AG04450 (cell line): ENCODE measurements at regions not wholly inside any gene's neighbourhood (a gene's known extent, or its start where the extent isn't known, plus 50 kb on each side); places are given as distances from the start of the nearest gene placed in this dataset.

ENCODE experiments used
- CTCF ChIA-PET: fragments of 300-600, 350-600 bp; formaldehyde crosslinking; extraction: SDS; loops from one replicate; lab custom pipeline; 2022; ENCODE audit warnings: antibody characterized with exemption, inconsistent platforms; lab: Charles Lee
- POLR2A ChIA-PET: fragments of 350-600 bp; formaldehyde crosslinking; extraction: SDS; loops from one replicate; lab custom pipeline; 2021; ENCODE audit warnings: antibody characterized with exemption, inconsistent platforms; lab: Yijun Ruan, JAX
- DNase-seq: peaks from one replicate; pipeline ENCODE4 v3.0.0-alpha.2; 2011; ENCODE audit warnings: low read depth, low spot score
- H3K27ac ChIP-seq: one replicate; pipeline ENCODE4 v1.5.1; 2012; ENCODE audit warnings: low read depth, low read length, control low read depth
- H3K27me3 ChIP-seq: one replicate; pipeline ENCODE4 v1.6.0; 2012; ENCODE audit warnings: low read length; ENCODE audit not compliant: control insufficient read depth, insufficient read depth
- H3K4me3 ChIP-seq: 2 replicates; pipeline ENCODE4 v1.5.1; 2011; ENCODE audit warnings: mild to moderate bottlenecking, low read depth, low read length, control low read depth
- H3K9me3 ChIP-seq: 2 replicates; pipeline ENCODE4 v1.5.1; 2012; ENCODE audit warnings: low read length; ENCODE audit not compliant: control insufficient read depth, insufficient read depth
- TF ChIP-seq, protein P1 (sequence below): IDR thresholded peaks from 2 replicates; pipeline ENCODE4 v1.5.1; 2011; ENCODE audit warnings: low read depth, low read length, control low read depth, inconsistent platforms

DNA sequence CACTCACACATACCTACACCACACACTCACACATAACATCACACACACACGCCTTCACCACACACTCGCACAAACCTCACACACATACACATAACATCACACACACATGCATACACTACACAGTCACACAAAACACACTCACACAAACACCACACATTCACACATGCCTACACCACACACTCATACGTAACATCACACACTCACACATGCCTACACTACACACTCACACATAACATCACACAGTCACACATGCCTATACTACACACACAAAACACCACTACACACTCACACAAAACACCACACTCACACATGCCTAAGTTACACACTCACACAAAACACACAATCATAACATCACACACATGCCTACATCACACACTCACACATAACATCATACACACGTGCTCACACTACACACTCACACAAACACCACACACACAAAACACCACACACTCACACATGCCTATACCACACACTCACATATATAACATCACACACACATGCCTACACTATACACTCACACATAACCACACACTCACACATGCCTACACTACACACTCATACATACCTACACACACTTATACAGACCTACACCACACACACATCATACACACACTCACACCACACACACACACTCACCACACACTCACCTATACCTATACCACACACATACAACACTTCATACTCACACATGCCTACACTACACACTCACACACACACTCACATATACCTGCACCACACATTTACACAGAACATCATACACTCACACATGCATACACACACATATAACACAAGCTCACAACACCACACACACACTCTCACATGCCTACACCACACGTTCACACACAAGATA is 383.5 kb downstream of the C6orf118 start:
- Histone ChIP-seq H3K27me3 (no peaks in the 10 kb centered on the region), H3K27ac (no peak overlapping the region), H3K4me3 (no peak overlapping the region), H3K9me3 (peaks cover 30% of the 10 kb centered on the region)
- no peak for DNase-seq
- ChIA-PET POLR2A (no interaction called here), CTCF (no interaction called here)
- TF ChIP-seq, protein P1, sequence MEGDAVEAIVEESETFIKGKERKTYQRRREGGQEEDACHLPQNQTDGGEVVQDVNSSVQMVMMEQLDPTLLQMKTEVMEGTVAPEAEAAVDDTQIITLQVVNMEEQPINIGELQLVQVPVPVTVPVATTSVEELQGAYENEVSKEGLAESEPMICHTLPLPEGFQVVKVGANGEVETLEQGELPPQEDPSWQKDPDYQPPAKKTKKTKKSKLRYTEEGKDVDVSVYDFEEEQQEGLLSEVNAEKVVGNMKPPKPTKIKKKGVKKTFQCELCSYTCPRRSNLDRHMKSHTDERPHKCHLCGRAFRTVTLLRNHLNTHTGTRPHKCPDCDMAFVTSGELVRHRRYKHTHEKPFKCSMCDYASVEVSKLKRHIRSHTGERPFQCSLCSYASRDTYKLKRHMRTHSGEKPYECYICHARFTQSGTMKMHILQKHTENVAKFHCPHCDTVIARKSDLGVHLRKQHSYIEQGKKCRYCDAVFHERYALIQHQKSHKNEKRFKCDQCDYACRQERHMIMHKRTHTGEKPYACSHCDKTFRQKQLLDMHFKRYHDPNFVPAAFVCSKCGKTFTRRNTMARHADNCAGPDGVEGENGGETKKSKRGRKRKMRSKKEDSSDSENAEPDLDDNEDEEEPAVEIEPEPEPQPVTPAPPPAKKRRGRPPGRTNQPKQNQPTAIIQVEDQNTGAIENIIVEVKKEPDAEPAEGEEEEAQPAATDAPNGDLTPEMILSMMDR, result no peak

DNA sequence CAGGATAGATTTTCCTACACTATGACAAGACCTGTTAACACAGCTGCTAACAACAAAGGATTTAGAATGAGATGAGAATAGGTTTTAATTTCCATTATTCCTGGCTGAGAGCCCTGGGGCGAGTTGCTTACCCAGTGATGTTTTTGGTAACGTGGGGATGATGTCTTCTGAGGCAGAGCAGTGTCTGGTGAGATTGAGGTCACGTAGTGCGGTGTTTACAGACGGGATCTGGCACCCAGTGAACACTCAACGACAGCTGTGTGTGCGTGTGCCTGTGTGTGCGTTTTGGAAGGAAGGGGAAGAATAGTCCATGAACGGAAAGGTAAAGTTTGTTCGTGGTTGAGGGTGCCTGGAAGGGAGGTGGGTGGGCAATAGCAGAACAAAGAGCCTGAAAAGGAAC is 384.7 kb downstream of the C6orf118 start:
- Histone ChIP-seq H3K27ac (no peak overlapping the region), H3K4me3 (no peak overlapping the region), H3K27me3 (no peaks in the 10 kb centered on the region), H3K9me3 (peaks cover 30% of the 10 kb centered on the region)
- POLR2A ChIA-PET, result no interaction called here
- no peak for DNase-seq
- TF ChIP-seq, protein P1, result no peak
- CTCF ChIA-PET, result no interaction called here

DNA sequence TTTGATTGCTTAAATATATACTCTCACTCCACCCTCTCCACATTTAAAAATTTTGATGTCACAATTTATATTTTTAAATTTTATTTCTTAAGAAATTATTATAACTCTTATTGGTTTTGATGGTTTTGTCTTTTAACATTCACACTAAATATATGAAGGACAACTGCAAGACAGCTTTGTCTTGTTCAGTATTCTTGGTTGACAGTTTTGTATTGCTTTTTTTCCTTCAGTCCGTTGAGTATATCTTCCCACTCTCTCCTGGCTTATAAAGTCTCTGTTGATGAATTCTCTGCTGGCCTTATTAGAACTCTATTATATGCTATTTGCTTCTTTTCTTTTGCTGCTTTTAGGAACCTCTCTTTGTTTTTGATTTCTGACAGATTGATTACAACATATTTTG is 392.2 kb downstream of the C6orf118 start:
- H3K4me3 ChIP-seq, result no peak overlapping the region
- no peaks in the 10 kb centered on the region for H3K27me3 ChIP-seq
- H3K27ac ChIP-seq, result no peak overlapping the region
- CTCF ChIA-PET, result no interaction called here
- no peak for DNase-seq
- peaks cover 39% of the 10 kb centered on the region for H3K9me3 ChIP-seq
- POLR2A ChIA-PET, result no interaction called here
- TF ChIP-seq, protein P1, result no peak

DNA sequence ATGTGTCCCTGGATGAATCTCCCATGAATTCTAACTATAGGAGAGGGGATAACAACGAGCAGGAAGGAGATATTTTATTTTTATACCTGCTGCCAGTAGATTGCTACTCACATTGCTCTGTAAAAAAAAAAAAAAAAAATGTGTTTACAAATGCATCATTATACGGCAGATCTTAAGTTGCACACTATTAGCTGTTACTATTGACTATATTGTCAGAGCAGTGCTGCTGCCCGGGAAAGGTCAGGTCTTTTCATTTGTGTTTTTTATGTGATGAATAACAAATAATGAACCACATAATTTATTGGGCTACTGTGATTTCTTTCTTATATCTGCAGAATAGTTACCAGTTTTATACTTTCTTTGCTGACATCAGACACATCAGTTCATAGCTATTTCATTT is 393.3 kb downstream of the C6orf118 start:
- POLR2A ChIA-PET, result no interaction called here
- DNase-seq, result no peak
- CTCF ChIA-PET, result no interaction called here
- H3K27ac ChIP-seq, result no peak overlapping the region
- H3K4me3 ChIP-seq, result no peak overlapping the region
- TF ChIP-seq, protein P1, result no peak
- H3K9me3 ChIP-seq, result peaks cover 39% of the 10 kb centered on the region
- no peaks in the 10 kb centered on the region for H3K27me3 ChIP-seq

DNA sequence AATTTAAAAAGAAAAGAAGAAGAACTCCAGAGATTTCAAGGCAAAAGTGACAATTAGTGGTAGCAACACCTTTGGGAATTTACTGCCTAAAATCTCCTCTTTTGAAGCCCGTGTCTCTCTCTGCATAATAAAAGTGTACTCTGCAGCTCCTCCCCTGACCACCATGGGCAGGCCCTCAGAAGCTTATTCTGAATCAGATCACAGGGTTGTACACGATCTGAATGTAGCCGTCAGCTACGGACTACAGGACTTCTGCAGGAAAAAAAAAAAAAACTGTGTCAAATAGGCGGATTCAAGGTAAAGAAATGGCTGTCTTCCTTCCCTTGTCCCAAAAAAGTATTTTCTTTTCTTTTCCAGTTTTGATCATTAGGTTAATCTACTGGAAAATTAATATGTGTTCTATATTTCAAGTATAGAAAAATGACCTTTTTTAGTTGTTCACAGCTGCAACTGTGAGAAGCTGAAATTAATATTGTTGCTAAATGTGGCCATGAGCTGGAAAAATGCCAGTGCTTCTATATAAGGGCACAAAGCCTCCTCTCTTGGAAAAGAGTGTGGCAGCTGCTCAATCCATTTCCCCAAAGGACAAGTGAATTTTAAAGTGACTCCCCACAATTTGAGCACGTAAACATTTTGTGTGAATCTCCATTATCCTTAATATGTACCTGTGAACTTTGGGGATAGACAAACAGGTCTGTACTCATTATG is 397.4 kb downstream of the C6orf118 start:
- CTCF ChIA-PET, result no interaction called here
- DNase-seq, result no peak

More for the DNA sequence above, 397.4 kb downstream of the C6orf118 start:
- H3K27me3 ChIP-seq, result no peaks in the 10 kb centered on the region
- peaks cover 18% of the 10 kb centered on the region for H3K9me3 ChIP-seq
- no peak overlapping the region for H3K27ac ChIP-seq
- POLR2A ChIA-PET, result no interaction called here
- H3K4me3 ChIP-seq, result no peak overlapping the region
- TF ChIP-seq, protein P1, result no peak
